ENCODE measurements at regions not wholly inside any gene's neighbourhood (a gene's known extent, or its start where the extent isn't known, plus 50 kb on each side); places are given as distances from the start of the nearest gene placed in this dataset.

- DNase-seq = peak in 19 of 56 donors; percentile 0 to 30 (median 9)
Observed at GRCh38 chr20:22333885-22334545, 250.4 kb downstream of the FOXA2 start.

GRCh38 chr20:22324505-22324904 is 259.9 kb downstream of the FOXA2 start:
- DNase-seq = no peak

- no peak for DNase-seq
Observed at GRCh38 chr20:22322513-22322912, 261.9 kb downstream of the FOXA2 start.

- DNase-seq = no peak
Observed at GRCh38 chr20:22321191-22321590, 263.2 kb downstream of the FOXA2 start.

GRCh38 chr20:22320245-22320915 is 264.0 kb downstream of the FOXA2 start:
- no peak for DNase-seq

- DNase-seq = no peak
Observed at GRCh38 chr20:22315771-22316170, 268.6 kb downstream of the FOXA2 start.

- no peak for DNase-seq
Observed at GRCh38 chr20:22315073-22315472, 269.3 kb downstream of the FOXA2 start.

- DNase-seq = peak in 11 of 56 donors; percentile 0 to 45 (median 4)
Observed at GRCh38 chr20:22312744-22313346, 271.5 kb downstream of the FOXA2 start.

GRCh38 chr20:22308934-22309333 is 275.4 kb downstream of the FOXA2 start:
- DNase-seq = no peak

- no peak for DNase-seq
Observed at GRCh38 chr20:22307409-22307808, 277.0 kb downstream of the FOXA2 start.

- no peak for DNase-seq
Observed at GRCh38 chr20:22305381-22305780, 279.0 kb downstream of the FOXA2 start.

- no peak for DNase-seq
Observed at GRCh38 chr20:22303523-22303922, 280.8 kb downstream of the FOXA2 start.

GRCh38 chr20:22302039-22302438 is 282.3 kb downstream of the FOXA2 start:
- no peak for DNase-seq

GRCh38 chr20:22293886-22294285 is 290.5 kb downstream of the FOXA2 start:
- DNase-seq = no peak

GRCh38 chr20:22289442-22289841 is 294.9 kb downstream of the FOXA2 start:
- DNase-seq = no peak

GRCh38 chr20:22288957-22289356 is 295.4 kb downstream of the FOXA2 start:
- DNase-seq = no peak

- DNase-seq = no peak
Observed at GRCh38 chr20:22288156-22288555, 296.2 kb downstream of the FOXA2 start.

- DNase-seq = no peak
Observed at GRCh38 chr20:22285555-22285954, 298.8 kb downstream of the FOXA2 start.

GRCh38 chr20:22282696-22283095 is 301.7 kb downstream of the FOXA2 start:
- no peak for DNase-seq

GRCh38 chr20:22274330-22274729 is 310.0 kb downstream of the FOXA2 start:
- no peak for DNase-seq

- no peak for DNase-seq
Observed at GRCh38 chr20:22268675-22269074, 315.7 kb downstream of the FOXA2 start.

- no peak for DNase-seq
Observed at GRCh38 chr20:22264917-22265316, 319.5 kb downstream of the FOXA2 start.

- peak in 2 of 56 donors; percentile 3 to 4 for DNase-seq
Observed at GRCh38 chr20:22260506-22260905, 323.9 kb downstream of the FOXA2 start.

All from amygdala (tissue), 56 donors.